ENCODE measurements at regions not wholly inside any gene's neighbourhood (a gene's known extent, or its start where the extent isn't known, plus 50 kb on each side); places are given as distances from the start of the nearest gene placed in this dataset.

DNA sequence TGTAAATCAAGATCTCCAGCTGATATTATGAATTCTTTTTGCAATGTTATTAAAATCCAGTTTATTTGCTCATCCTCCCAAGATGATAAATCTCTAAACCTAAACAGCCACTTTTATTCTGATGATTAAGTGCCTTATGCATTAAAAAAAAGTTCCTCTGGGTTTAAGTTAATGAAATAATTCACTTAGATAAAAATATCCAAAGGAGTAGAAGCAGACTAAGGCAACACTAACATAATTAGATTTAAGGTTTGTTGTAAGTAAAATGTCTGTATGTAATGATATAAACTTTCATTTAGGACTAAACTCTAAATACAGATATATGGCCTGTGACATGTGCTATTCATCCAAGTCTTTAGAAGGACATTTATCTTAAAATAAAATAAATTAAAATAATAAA is 457.2 kb downstream of the TENT5A start:
- TF ChIP-seq, protein P1, sequence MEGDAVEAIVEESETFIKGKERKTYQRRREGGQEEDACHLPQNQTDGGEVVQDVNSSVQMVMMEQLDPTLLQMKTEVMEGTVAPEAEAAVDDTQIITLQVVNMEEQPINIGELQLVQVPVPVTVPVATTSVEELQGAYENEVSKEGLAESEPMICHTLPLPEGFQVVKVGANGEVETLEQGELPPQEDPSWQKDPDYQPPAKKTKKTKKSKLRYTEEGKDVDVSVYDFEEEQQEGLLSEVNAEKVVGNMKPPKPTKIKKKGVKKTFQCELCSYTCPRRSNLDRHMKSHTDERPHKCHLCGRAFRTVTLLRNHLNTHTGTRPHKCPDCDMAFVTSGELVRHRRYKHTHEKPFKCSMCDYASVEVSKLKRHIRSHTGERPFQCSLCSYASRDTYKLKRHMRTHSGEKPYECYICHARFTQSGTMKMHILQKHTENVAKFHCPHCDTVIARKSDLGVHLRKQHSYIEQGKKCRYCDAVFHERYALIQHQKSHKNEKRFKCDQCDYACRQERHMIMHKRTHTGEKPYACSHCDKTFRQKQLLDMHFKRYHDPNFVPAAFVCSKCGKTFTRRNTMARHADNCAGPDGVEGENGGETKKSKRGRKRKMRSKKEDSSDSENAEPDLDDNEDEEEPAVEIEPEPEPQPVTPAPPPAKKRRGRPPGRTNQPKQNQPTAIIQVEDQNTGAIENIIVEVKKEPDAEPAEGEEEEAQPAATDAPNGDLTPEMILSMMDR (IDR thresholded peaks at IDR 0.05) = no peak
- TF ChIP-seq POLR2A (IDR thresholded peaks at IDR 0.05) = no peak

Data from lower leg skin (tissue), 3 donors.